GM12878 (cell line): ENCODE measurements at regions not wholly inside any gene's neighbourhood (a gene's known extent, or its start where the extent isn't known, plus 50 kb on each side); places are given as distances from the start of the nearest gene placed in this dataset.

Source experiments
- CTCF ChIP-seq, 3 experiments: IDR thresholded peaks in 2 of 3; conservative IDR thresholded peaks in 1 of 3; 2 replicates each; pipeline ENCODE4 v1.5.1; 2011; ENCODE audit warnings: low read depth in 3 of 3, low read length in 3 of 3, mild to moderate bottlenecking in 3 of 3, control low read depth in 2 of 3, moderate library complexity in 2 of 3, inconsistent platforms in 1 of 3, mixed read lengths in 1 of 3; ENCODE audit not compliant: control insufficient read depth in 2 of 3, insufficient read depth in 1 of 3; ENCODE audit errors: extremely low read depth in 1 of 3
- MTA3 ChIP-seq: IDR thresholded peaks from 2 replicates; pipeline ENCODE4 v1.6.1; 2012; ENCODE audit warnings: low read length, inconsistent platforms, borderline replicate concordance
- POLR2A ChIP-seq: IDR thresholded peaks from 2 replicates; pipeline ENCODE4 v1.6.1; 2011; ENCODE audit warnings: low read depth, mild to moderate bottlenecking, low read length
- SP1 ChIP-seq: IDR thresholded peaks from one replicate; pipeline ENCODE4 v1.6.1; 2011; ENCODE audit warnings: low read depth, low read length

DNA sequence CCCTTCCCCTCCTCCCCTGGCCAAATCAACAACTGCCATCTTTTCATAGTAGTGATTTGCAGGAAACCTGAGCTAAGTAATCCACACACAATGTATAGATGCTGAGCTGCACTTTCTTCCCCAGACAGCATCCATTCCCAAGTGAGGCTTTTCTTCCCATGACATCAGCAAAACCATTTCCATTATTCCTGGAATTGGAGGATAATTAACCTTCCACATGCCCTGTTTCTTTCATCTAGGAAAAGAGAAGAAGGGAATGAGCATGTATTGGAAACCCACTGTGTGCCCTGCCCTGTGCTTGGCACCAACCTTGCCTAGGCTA lies 268.0 kb downstream of the ZSWIM6 start:
- TF ChIP-seq CTCF (IDR thresholded peaks at IDR 0.05 in 2 of 3, conservative IDR thresholded peaks at IDR 0.05 in 1 of 3; ENCODE audit: control insufficient read depth in 2 of 3, extremely low read depth in 1 of 3, insufficient read depth in 1 of 3, low read depth in 3 of 3, low read length in 3 of 3) (no peak), SP1 (no peak), POLR2A (no peak), MTA3 (no peak)
